ENCODE measurements at regions not wholly inside any gene's neighbourhood (a gene's known extent, or its start where the extent isn't known, plus 50 kb on each side); places are given as distances from the start of the nearest gene placed in this dataset.

DNA sequence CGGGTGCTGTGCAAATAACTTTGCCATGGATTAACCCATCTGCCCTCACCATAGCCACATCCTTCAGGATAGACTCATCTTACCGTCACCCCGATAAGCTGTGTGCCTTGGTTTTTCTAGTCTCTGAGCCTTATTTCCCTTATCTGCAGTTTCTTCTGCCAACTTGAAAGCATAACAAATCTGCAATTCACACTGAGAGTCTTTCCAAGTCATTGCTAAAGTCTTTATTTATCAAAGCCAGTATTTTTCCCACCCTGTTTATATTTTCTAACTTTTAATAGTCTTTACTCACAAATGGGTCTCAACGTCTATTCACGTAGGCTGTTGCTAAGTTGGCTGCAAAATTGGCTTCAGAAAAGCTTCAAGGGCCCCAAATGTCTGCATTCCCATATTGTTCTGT lies 61.6 kb upstream of the SUCLG2 start:
- TF ChIP-seq CTCF (IDR thresholded peaks at IDR 0.05) (no peak), POLR2A (IDR thresholded peaks at IDR 0.05) (no peak)

Measured in Peyer's patch (tissue), 4 donors.